HEK293 (cell line): ENCODE measurements at regions not wholly inside any gene's neighbourhood (a gene's known extent, or its start where the extent isn't known, plus 50 kb on each side); places are given as distances from the start of the nearest gene placed in this dataset.

Experiments used
- CTCF ChIA-PET: fragments of 350-600 bp; formaldehyde crosslinking; extraction: SDS; loops from one replicate; lab custom pipeline; 2021; ENCODE audit warnings: antibody characterized with exemption; lab: Yijun Ruan, JAX
- POLR2A ChIA-PET: fragments of 300-600 bp; formaldehyde crosslinking; extraction: SDS; loops from one replicate; lab custom pipeline; 2020; ENCODE audit warnings: antibody characterized with exemption, inconsistent platforms; lab: Yijun Ruan, JAX
- H3K27ac ChIP-seq: fragments of 200-500 bp; sonication (Bioruptor generic); 2 replicates; pipeline ENCODE4 v1.5.1; 2014; ENCODE audit warnings: low read depth, low read length, control low read depth, inconsistent platforms; ENCODE audit errors: extremely low read depth
- H3K36me3 ChIP-seq, 2 experiments: fragments of 200-500 bp in 1 of 2; sonication (Bioruptor generic) in 1 of 2; 1 replicate in 1 of 2; 2 replicates in 1 of 2; pipeline ENCODE4 v1.5.1; 2014 to 2017; ENCODE audit warnings: inconsistent platforms in 2 of 2, low read length in 2 of 2; ENCODE audit not compliant: control insufficient read depth in 2 of 2, insufficient read depth in 1 of 2
- H3K4me1 ChIP-seq: fragments of 200-500 bp; sonication (Bioruptor generic); 2 replicates; pipeline ENCODE4 v1.5.1; 2014; ENCODE audit warnings: mild to moderate bottlenecking, low read length, inconsistent platforms; ENCODE audit not compliant: control insufficient read depth, insufficient read depth
- H3K4me3 ChIP-seq: 2 replicates; pipeline ENCODE4 v1.5.1; 2011; ENCODE audit warnings: low read depth, mild to moderate bottlenecking, control low read depth, low read length, moderate library complexity
- H3K9me3 ChIP-seq: fragments of 200-500 bp; sonication (Bioruptor generic); 2 replicates; pipeline ENCODE4 v1.5.1; 2014; ENCODE audit warnings: low read depth, low read length, inconsistent platforms; ENCODE audit not compliant: control insufficient read depth, insufficient read depth
- KLF8 ChIP-seq: fragments of 450-650 bp; formaldehyde crosslinking; IDR thresholded peaks from 2 replicates; pipeline ENCODE4 v1.5.1; 2016; ENCODE audit warnings: missing biosample characterization, missing genetic modification characterization
- MEIS1 ChIP-seq: sonication (generic); formaldehyde crosslinking; IDR thresholded peaks from 2 replicates; pipeline ENCODE4 v1.8.1; 2022; ENCODE audit warnings: missing genetic modification reagents, mild to moderate bottlenecking, borderline replicate concordance
- PRDM10 ChIP-seq: fragments of 450-650 bp; formaldehyde crosslinking; IDR thresholded peaks from 2 replicates; pipeline ENCODE4 v1.5.1; 2016; ENCODE audit warnings: missing biosample characterization, missing genetic modification characterization
- PRDM2 ChIP-seq: fragments of 450-650 bp; formaldehyde crosslinking; IDR thresholded peaks from 2 replicates; pipeline ENCODE4 v1.5.1; 2016; ENCODE audit warnings: missing biosample characterization, missing genetic modification characterization, borderline replicate concordance
- SP2 ChIP-seq: fragments of 450-650 bp; formaldehyde crosslinking; IDR thresholded peaks from 2 replicates; pipeline ENCODE4 v1.5.1; 2016; ENCODE audit warnings: missing biosample characterization, missing genetic modification characterization
- YY2 ChIP-seq: fragments of 450-650 bp; formaldehyde crosslinking; IDR thresholded peaks from 2 replicates; pipeline ENCODE4 v1.5.1; 2016; ENCODE audit warnings: missing biosample characterization, missing genetic modification characterization
- ZBTB11 ChIP-seq: fragments of 450-650 bp; formaldehyde crosslinking; conservative IDR thresholded peaks from 2 replicates; pipeline ENCODE4 v1.5.1; 2016; ENCODE audit warnings: low read depth, missing biosample characterization, missing genetic modification characterization
- ZFP3 ChIP-seq: fragments of 450-650 bp; formaldehyde crosslinking; IDR thresholded peaks from 2 replicates; pipeline ENCODE4 v1.5.1; 2016; ENCODE audit warnings: low read depth, missing biosample characterization, missing genetic modification characterization
- ZNF121 ChIP-seq: fragments of 450-650 bp; formaldehyde crosslinking; IDR thresholded peaks from 2 replicates; pipeline ENCODE4 v1.5.1; 2016; ENCODE audit warnings: missing biosample characterization, missing genetic modification characterization
- ZNF2 ChIP-seq: fragments of 450-650 bp; formaldehyde crosslinking; IDR thresholded peaks from 2 replicates; pipeline ENCODE4 v1.5.1; 2016; ENCODE audit warnings: missing biosample characterization, missing genetic modification characterization
- ZNF266 ChIP-seq: fragments of 450-650 bp; formaldehyde crosslinking; IDR thresholded peaks from 2 replicates; pipeline ENCODE4 v1.5.1; 2016; ENCODE audit warnings: missing biosample characterization, missing genetic modification characterization, low read depth
- ZNF391 ChIP-seq: fragments of 450-650 bp; formaldehyde crosslinking; IDR thresholded peaks from 2 replicates; pipeline ENCODE4 v1.5.1; 2016; ENCODE audit warnings: low read depth, missing biosample characterization, missing genetic modification characterization, borderline replicate concordance
- ZNF600 ChIP-seq: fragments of 450-650 bp; formaldehyde crosslinking; IDR thresholded peaks from 2 replicates; pipeline ENCODE4 v1.5.1; 2016; ENCODE audit warnings: missing biosample characterization, missing genetic modification characterization
- ZNF626 ChIP-seq: fragments of 450-650 bp; sonication (Bioruptor Pico); formaldehyde crosslinking; IDR thresholded peaks from 2 replicates; pipeline ENCODE4 v1.5.1; 2018; ENCODE audit warnings: missing biosample characterization, missing genetic modification characterization, inconsistent platforms
- ZNF645 ChIP-seq: fragments of 450-650 bp; formaldehyde crosslinking; IDR thresholded peaks from 2 replicates; pipeline ENCODE4; 2016; ENCODE audit warnings: missing biosample characterization, missing genetic modification characterization
- ZNF76 ChIP-seq: fragments of 450-650 bp; formaldehyde crosslinking; IDR thresholded peaks from 2 replicates; pipeline ENCODE4; 2016; ENCODE audit warnings: low read depth, missing biosample characterization, missing genetic modification characterization, borderline replicate concordance
- ZNF776 ChIP-seq: fragments of 450-650 bp; formaldehyde crosslinking; IDR thresholded peaks from 2 replicates; pipeline ENCODE4 v1.5.0; 2017; ENCODE audit warnings: missing biosample characterization, missing genetic modification characterization, borderline replicate concordance
- ZNF837 ChIP-seq: fragments of 450-650 bp; formaldehyde crosslinking; IDR thresholded peaks from 2 replicates; pipeline ENCODE4 v1.5.1; 2016; ENCODE audit warnings: missing biosample characterization, missing genetic modification characterization
- ZXDB ChIP-seq: fragments of 450-650 bp; formaldehyde crosslinking; IDR thresholded peaks from 2 replicates; pipeline ENCODE4 v1.5.1; 2016; ENCODE audit warnings: missing biosample characterization, missing genetic modification characterization

- no peaks in the 10 kb centered on the region for H3K36me3 ChIP-seq
- CTCF ChIA-PET, result no interaction called here
- no peaks in the 10 kb centered on the region for H3K9me3 ChIP-seq
- POLR2A ChIA-PET, result no interaction called here
- no peak overlapping the region for H3K27ac ChIP-seq
- TF ChIP-seq ZNF76 (tag by site-specific recombination) (no peak), ZXDB (tag by site-specific recombination) (no peak)
- H3K4me3 ChIP-seq, result no peak overlapping the region
- H3K4me1 ChIP-seq, result no peaks in the 10 kb centered on the region
Observed at GRCh38 chr1:56024155-56024554, 555.2 kb downstream of the PLPP3 start.

GRCh38 chr1:56019922-56020321, 559.4 kb downstream of the PLPP3 start:
- Histone ChIP-seq H3K4me3 (no peak overlapping the region), H3K27ac (no peak overlapping the region), H3K4me1 (no peaks in the 10 kb centered on the region), H3K36me3 (no peaks in the 10 kb centered on the region), H3K9me3 (no peaks in the 10 kb centered on the region)
- ChIA-PET POLR2A (no interaction called here), CTCF (no interaction called here)
- TF ChIP-seq ZNF2 (tag by site-specific recombination) (no peak), ZNF266 (tag by site-specific recombination) (no peak), ZNF626 (tag by site-specific recombination) (no peak), ZNF121 (no peak), KLF8 (tag by site-specific recombination) (no peak), PRDM10 (tag by site-specific recombination) (no peak), ZBTB11 (no peak), YY2 (tag by site-specific recombination) (no peak), ZNF837 (no peak), ZXDB (tag by site-specific recombination) (no peak), ZNF645 (tag by site-specific recombination) (no peak), ZNF600 (tag by site-specific recombination) (no peak), ZNF391 (no peak)

- no peaks in the 10 kb centered on the region for H3K9me3 ChIP-seq
- no peak for TF ChIP-seq MEIS1 (CRISPR knock-in tag)
- TF ChIP-seq ZNF776 (tag by site-specific recombination), result no peak
- TF ChIP-seq PRDM2, result no peak
- no peak for TF ChIP-seq ZFP3
- TF ChIP-seq SP2 (tag by site-specific recombination), result no peak
Observed at GRCh38 chr1:56019472-56019871, 559.9 kb downstream of the PLPP3 start.

More at GRCh38 chr1:56019472-56019871, 559.9 kb downstream of the PLPP3 start:
- CTCF ChIA-PET, result no interaction called here
- Histone ChIP-seq H3K4me3 (no peak overlapping the region), H3K36me3 (no peaks in the 10 kb centered on the region), H3K27ac (no peak overlapping the region), H3K4me1 (no peaks in the 10 kb centered on the region)
- POLR2A ChIA-PET, result no interaction called here
